Aorta (tissue), 5 donors: ENCODE measurements at regions not wholly inside any gene's neighbourhood (a gene's known extent, or its start where the extent isn't known, plus 50 kb on each side); places are given as distances from the start of the nearest gene placed in this dataset.
"Not testable (repeated sequence)": the region's sequence is repeated elsewhere in the genome, so short reads cannot be mapped to it uniquely, and the experiment has no call there.

Source experiments
- ATAC-seq: fragments of 200-7000 bp; cut with Tn5 transposase; one replicate; pipeline ENCODE4 v1.9.1; 2022; ENCODE audit warnings: moderate library complexity; ENCODE audit not compliant: low FRiP score
- DNase-seq, 2 donors: peaks; one replicate each; pipeline ENCODE4 v3.0.0-alpha.2; 2020
- H3K27ac ChIP-seq, 2 donors: one replicate each; pipeline ENCODE4 v1.5.1; 2013; ENCODE audit warnings: low read length in 2 of 2, mild to moderate bottlenecking in 2 of 2, moderate library complexity in 2 of 2, control low read depth in 1 of 2, inconsistent platforms in 1 of 2, low read depth in 1 of 2
- H3K27me3 ChIP-seq, 2 donors: one replicate each; pipeline ENCODE4 v1.6.1; 2013; ENCODE audit warnings: control low read depth in 1 of 2, low read length in 1 of 2, mild to moderate bottlenecking in 1 of 2, moderate library complexity in 1 of 2; ENCODE audit not compliant: insufficient read depth in 2 of 2, control insufficient read depth in 1 of 2
- H3K36me3 ChIP-seq, 2 donors: one replicate each; pipeline ENCODE4 v1.6.1; 2013; ENCODE audit warnings: control low read depth in 1 of 2, low read length in 1 of 2, mild to moderate bottlenecking in 1 of 2; ENCODE audit not compliant: insufficient read depth in 2 of 2, control insufficient read depth in 1 of 2
- H3K4me1 ChIP-seq, 2 donors: one replicate each; pipeline ENCODE4 v1.6.1; 2013; ENCODE audit warnings: low read length in 2 of 2, control low read depth in 1 of 2, mild to moderate bottlenecking in 1 of 2, moderate library complexity in 1 of 2; ENCODE audit not compliant: insufficient read depth in 2 of 2, control insufficient read depth in 1 of 2
- H3K4me3 ChIP-seq, 2 donors: one replicate each; pipeline ENCODE4 v1.5.1; 2013; ENCODE audit warnings: low read length in 2 of 2, control low read depth in 1 of 2, mild to moderate bottlenecking in 1 of 2
- H3K9me3 ChIP-seq: one replicate; pipeline ENCODE4 v1.6.1; 2013; ENCODE audit warnings: mild to moderate bottlenecking, low read length; ENCODE audit not compliant: control insufficient read depth
- WGBS, 2 donors: extraction: QIAGEN DNeasy Blood & Tissue Kit; methylation state at CpG; one replicate each; pipeline ENCODE4 v1.1.7; 2013; 5-methylcytosine and 5-hydroxymethylcytosine counted together
- intact Hi-C, 2 donors: fragments of 100-400 bp; cut with DNase I; formaldehyde crosslinking; loops; one replicate each; pipeline versions ENCODE4 v1.14.2 to v1.15.0; 2022
- donor health status: healthy with polysubstance abuse.
- donor health status: Bipolar disorder and iron deficiency.
- donor health status: DM: no; HTN: no; CAD: no.
- donor health status: DM: no; HTN: no; CAD: no.
- donor health status: DM: yes; HTN: yes; CAD: no.

DNA sequence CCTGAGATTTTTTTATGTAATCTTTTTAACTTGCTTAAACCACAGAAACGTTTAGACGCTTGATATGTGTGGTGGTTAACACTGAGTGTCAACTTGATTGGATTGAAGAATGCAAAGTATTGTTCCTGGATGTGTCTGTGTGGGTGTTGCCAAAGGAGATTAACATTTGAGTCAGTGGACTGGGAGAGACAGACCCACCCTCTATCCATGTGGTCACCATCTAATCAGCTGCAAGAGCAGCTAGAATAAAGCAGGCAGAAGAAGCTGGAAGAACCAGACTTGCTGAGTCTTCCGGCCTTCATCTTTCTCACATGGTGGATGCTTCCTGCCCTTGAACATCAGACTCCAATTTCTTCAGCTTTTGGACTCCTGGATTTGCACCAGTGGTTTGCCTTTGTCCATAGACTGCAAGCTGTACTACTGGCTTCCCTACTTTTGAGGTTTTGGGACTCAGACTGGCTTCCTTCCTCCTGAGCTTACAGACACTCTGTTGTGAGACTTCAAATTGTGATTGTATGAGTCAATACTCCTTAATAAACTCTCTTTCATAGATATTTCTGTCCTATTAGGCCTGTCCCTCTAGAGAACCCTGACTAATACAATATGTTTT, 816.0 kb upstream of the CDH9 start:
- Histone ChIP-seq H3K4me3 (no peak overlapping the region), H3K27me3 (no peaks in the 10 kb centered on the region), H3K27ac (no peak overlapping the region), H3K9me3 (no peaks in the 10 kb centered on the region), H3K4me1 (no peaks in the 10 kb centered on the region), H3K36me3 (no peaks in the 10 kb centered on the region)
- intact Hi-C loops = no loop called here
- ATAC-seq (no peak), DNase-seq (no peak)
- 74 to 75% methylated on average over 3 of the region's 3 CpGs for WGBS, 2 donors

DNA sequence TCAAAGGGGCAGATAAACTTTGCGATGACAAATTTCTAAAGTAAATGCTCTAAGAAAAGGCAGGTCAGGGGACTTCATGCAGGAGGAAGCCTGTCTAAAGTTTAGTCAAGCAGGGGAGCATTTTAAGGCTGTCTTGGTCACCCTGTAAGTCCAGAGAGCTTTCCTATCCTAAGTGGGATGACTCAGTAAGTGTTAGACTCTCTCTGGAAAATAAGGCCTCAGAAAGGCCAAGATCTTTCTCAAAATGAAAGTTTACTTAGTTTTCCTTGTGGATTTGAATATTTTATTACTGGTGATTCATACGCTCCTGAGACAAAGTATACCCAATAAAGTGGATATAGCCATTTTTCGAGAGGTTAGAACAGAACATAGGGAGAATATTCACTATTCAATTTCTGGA, 806.9 kb upstream of the CDH9 start:
- no peaks in the 10 kb centered on the region for H3K27me3 ChIP-seq
- DNase-seq = no peak
- ATAC-seq = no peak
- H3K27ac ChIP-seq = no peak overlapping the region
- H3K36me3 ChIP-seq = no peaks in the 10 kb centered on the region
- 84 to 86% methylated on average over 3 of the region's 3 CpGs for WGBS, 2 donors
- intact Hi-C loops = no loop called here
- no peaks in the 10 kb centered on the region for H3K9me3 ChIP-seq
- no peaks in the 10 kb centered on the region for H3K4me1 ChIP-seq
- H3K4me3 ChIP-seq = no peak overlapping the region

DNA sequence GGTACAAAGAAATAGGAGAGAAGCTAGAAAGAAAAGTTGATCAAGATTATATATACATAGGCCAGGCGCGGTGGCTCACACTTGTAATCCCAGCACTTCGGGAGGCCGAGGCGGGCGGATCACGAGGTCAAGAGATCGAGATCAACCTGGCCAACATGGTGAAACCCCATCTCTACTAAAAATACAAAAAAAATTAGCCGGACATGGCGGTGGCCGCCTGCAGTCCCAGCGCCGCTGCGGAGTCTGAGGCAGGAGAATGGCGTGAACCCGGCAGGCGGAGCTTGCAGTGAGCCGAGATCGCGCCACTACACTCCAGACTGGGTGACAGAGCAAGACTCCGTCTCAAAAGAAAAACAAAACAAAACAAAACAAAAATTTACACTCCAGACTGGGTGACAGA, 798.3 kb upstream of the CDH9 start:
- H3K36me3 ChIP-seq, H3K4me1 ChIP-seq, ATAC-seq, intact Hi-C loops, H3K4me3 ChIP-seq, H3K27ac ChIP-seq, H3K9me3 ChIP-seq, H3K27me3 ChIP-seq, DNase-seq: not testable (repeated sequence)
- WGBS, 2 donors = 94 to 95% methylated on average over 21 of the region's 21 CpGs

DNA sequence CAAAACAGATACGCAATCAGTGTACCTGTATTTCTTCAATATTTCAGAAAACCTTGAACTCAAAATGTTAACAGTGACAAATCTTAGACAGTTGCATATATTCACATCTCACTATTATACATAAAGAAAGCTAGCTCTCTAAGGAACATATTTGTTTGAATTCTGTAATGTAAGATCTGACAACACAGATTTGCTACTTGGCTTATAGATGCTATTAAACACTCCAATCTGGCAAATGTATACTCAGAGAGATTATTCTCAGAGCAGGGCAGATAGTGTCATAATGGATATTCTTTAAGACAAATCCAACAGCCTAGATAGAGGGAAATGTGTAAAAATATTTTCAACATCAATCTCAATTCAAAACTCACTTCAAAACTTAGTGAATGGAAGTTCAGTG, 794.5 kb upstream of the CDH9 start:
- no peak overlapping the region for H3K4me3 ChIP-seq
- ATAC-seq (no peak), DNase-seq (no peak)
- intact Hi-C loops = no loop called here
- no peaks in the 10 kb centered on the region for H3K4me1 ChIP-seq
- H3K36me3 ChIP-seq = no peaks in the 10 kb centered on the region
- H3K27me3 ChIP-seq = no peaks in the 10 kb centered on the region
- no peak overlapping the region for H3K27ac ChIP-seq
- WGBS, 2 donors = 90 to 97% methylated on average over 1 of the region's 1 CpG
- no peaks in the 10 kb centered on the region for H3K9me3 ChIP-seq

DNA sequence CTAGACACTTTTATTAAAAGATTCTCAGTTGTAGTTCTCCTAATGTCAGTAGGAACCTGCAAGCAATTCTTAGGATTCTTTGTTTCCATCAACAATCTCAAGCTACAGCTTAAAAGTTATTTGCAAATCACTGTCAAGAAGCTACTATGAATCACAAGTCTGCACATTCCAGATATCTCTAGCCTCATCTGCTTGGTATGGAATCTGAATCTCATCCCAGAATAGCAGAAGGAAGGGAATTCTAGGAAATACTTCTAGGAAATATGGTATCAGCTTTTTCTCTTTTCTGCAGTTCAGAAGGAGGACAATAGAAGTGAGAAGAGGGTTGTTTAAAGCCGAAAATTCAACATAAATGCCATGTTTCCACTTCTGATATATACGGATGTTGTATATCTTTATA, 792.2 kb upstream of the CDH9 start:
- WGBS, 2 donors = 79 to 89% methylated on average over 2 of the region's 2 CpGs
- no peak for DNase-seq

DNA sequence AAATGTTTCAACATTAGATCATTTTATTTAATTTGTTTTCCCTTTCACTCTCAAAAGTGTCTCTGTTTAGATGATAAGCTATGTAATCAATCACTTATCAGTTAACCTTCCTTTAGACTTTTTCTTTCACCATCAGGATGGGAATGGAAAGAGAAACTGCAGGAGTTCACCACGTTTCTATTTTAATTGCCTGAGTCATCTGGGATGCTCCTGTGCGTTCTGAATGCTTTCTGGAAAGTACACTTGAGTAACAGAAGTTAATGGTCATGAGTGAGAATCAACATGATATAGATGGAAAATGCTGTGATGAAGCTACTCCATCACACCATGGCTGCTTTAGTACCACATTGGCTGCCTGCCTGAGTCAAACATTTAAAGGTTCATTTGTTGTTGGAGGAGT, 783.3 kb upstream of the CDH9 start:
- Histone ChIP-seq H3K36me3 (no peaks in the 10 kb centered on the region), H3K27ac (no peak overlapping the region), H3K27me3 (no peaks in the 10 kb centered on the region), H3K4me3 (no peak overlapping the region), H3K4me1 (no peaks in the 10 kb centered on the region), H3K9me3 (no peaks in the 10 kb centered on the region)
- 35 to 46% methylated on average over 2 of the region's 2 CpGs for WGBS, 2 donors
- ATAC-seq = no peak
- intact Hi-C loops = no loop called here
- DNase-seq = no peak

More for the DNA sequence above, 792.2 kb upstream of the CDH9 start:
- Histone ChIP-seq H3K4me3 (no peak overlapping the region), H3K4me1 (no peaks in the 10 kb centered on the region), H3K27me3 (no peaks in the 10 kb centered on the region), H3K9me3 (no peaks in the 10 kb centered on the region), H3K36me3 (no peaks in the 10 kb centered on the region), H3K27ac (no peak overlapping the region)
- ATAC-seq = no peak
- intact Hi-C loops = no loop called here

DNA sequence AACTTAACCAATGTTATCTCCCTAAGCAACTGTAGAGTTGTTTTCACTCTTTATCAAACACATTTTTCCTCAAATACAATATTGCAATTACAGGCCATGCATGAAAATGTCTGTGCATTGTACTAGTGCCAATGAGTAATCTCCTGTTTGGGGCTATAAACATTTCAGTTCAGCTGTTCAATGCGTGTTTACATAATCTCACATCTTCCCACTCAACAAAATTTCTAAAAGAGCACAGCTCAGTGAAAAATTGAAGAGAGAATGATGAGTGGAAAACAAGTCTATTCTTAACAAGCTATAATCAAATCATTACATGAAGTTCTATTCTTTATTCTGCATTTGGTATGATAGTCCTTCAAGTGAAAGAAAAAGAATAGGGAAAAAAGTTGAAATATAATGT, 780.5 kb upstream of the CDH9 start:
- H3K27ac ChIP-seq = no peak overlapping the region
- WGBS, 2 donors = 51 to 63% methylated on average over 1 of the region's 1 CpG
- H3K9me3 ChIP-seq = no peaks in the 10 kb centered on the region
- DNase-seq (no peak), ATAC-seq (no peak)
- H3K36me3 ChIP-seq = no peaks in the 10 kb centered on the region
- no peaks in the 10 kb centered on the region for H3K27me3 ChIP-seq
- intact Hi-C loops = no loop called here
- H3K4me1 ChIP-seq = no peaks in the 10 kb centered on the region
- H3K4me3 ChIP-seq = no peak overlapping the region

DNA sequence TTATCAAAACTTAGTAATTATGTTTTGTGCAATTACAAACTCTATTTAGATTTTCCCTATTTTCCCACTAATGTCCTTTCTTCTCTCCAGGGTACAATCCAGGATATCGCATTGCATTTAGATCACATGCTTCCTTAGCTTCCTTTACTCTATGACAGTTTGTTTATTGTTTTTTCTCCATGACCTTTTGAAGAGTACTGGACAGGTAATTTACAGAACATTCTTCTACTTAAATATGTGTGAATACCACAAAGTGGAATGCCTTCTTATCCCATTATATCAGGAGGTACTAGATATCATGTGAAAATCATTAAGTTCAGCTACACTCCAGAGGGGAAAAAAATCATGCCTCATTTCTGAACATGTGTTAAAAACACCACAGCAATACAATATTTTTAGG, 776.6 kb upstream of the CDH9 start:
- Histone ChIP-seq H3K27me3 (no peaks in the 10 kb centered on the region), H3K4me3 (no peak overlapping the region), H3K36me3 (no peaks in the 10 kb centered on the region), H3K27ac (no peak overlapping the region), H3K4me1 (no peaks in the 10 kb centered on the region), H3K9me3 (no peaks in the 10 kb centered on the region)
- DNase-seq (no peak), ATAC-seq (no peak)
- intact Hi-C loops = no loop called here
- 0% methylated on average over 1 of the region's 1 CpG for WGBS, 2 donors

DNA sequence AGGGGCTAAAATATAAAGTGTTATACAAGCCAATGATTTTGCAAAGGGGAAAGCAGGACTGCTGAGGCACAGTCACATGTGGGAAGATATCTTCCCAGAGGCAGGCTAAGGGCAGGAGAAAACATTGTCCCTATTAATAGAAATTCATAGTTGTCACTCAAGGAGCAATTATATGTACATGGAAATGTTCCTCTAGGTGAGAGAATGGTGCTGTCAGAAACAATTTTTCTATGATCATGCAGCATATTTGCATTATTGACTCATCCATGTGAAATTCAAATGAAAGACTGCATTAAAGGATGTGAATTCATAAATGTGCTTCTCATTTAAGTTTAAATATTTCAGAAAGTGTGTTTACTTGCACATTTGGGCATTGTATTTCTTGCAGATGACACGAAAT, 775.9 kb upstream of the CDH9 start:
- Histone ChIP-seq H3K27me3 (no peaks in the 10 kb centered on the region), H3K9me3 (no peaks in the 10 kb centered on the region), H3K4me3 (no peak overlapping the region), H3K36me3 (no peaks in the 10 kb centered on the region), H3K4me1 (no peaks in the 10 kb centered on the region), H3K27ac (no peak overlapping the region)
- intact Hi-C loops = no loop called here
- 63 to 73% methylated on average over 1 of the region's 1 CpG for WGBS, 2 donors
- ATAC-seq (no peak), DNase-seq (no peak)
